Gastroesophageal sphincter (tissue), 3 donors: ENCODE measurements at regions not wholly inside any gene's neighbourhood (a gene's known extent, or its start where the extent isn't known, plus 50 kb on each side); places are given as distances from the start of the nearest gene placed in this dataset.

ENCODE experiments used
- POLR2A ChIP-seq, 2 donors: fragments of 450-650 bp; IDR thresholded peaks; one replicate each; pipeline ENCODE4 v1.6.1; 2017; ENCODE audit warnings: antibody characterized with exemption in 2 of 2, mild to moderate bottlenecking in 2 of 2, moderate library complexity in 1 of 2
- TF ChIP-seq, protein P1 (sequence below), 4 experiments: fragments of 200-600 bp in 2 of 4; fragments of 450-650 bp in 2 of 4; sonication (generic) in 1 of 4; IDR thresholded peaks; one replicate each; pipeline ENCODE4 v1.5.1; 2017 to 2019; ENCODE audit warnings: antibody characterized with exemption in 4 of 4, mild to moderate bottlenecking in 2 of 4, moderate library complexity in 2 of 4

DNA sequence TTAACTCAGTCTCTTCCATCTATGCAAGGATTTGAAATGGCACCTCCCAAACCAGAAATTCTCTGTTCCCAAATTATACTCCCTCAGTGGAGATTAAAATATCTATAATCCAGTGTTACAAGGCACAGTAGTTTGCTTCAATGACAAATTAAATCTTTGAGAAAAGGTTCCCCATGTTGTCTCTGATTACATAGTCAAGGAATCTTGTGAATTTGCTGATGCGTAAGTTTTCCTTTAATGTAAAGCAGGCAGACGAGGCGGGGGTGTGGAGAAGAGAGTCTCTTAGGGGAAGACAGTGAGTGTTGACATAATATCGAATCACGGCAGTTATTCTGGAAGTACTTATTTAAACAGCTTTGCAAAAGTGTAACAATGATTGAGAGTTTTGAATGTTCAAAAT, 236.4 kb upstream of the RARB start:
- TF ChIP-seq POLR2A (IDR thresholded peaks at IDR 0.05) = no peak
- TF ChIP-seq, protein P1, sequence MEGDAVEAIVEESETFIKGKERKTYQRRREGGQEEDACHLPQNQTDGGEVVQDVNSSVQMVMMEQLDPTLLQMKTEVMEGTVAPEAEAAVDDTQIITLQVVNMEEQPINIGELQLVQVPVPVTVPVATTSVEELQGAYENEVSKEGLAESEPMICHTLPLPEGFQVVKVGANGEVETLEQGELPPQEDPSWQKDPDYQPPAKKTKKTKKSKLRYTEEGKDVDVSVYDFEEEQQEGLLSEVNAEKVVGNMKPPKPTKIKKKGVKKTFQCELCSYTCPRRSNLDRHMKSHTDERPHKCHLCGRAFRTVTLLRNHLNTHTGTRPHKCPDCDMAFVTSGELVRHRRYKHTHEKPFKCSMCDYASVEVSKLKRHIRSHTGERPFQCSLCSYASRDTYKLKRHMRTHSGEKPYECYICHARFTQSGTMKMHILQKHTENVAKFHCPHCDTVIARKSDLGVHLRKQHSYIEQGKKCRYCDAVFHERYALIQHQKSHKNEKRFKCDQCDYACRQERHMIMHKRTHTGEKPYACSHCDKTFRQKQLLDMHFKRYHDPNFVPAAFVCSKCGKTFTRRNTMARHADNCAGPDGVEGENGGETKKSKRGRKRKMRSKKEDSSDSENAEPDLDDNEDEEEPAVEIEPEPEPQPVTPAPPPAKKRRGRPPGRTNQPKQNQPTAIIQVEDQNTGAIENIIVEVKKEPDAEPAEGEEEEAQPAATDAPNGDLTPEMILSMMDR (IDR thresholded peaks at IDR 0.05) = no peak
